SK-N-SH (cell line): ENCODE measurements at regions not wholly inside any gene's neighbourhood (a gene's known extent, or its start where the extent isn't known, plus 50 kb on each side); places are given as distances from the start of the nearest gene placed in this dataset.

ENCODE experiments used
- CTCF ChIA-PET: fragments of 300-600, 350-600 bp; formaldehyde crosslinking; extraction: SDS; loops from one replicate; lab custom pipeline; 2021; lab: Yijun Ruan, JAX
- POLR2A ChIA-PET: fragments of 350-600 bp; sonication (Branson Sonifier 250); formaldehyde crosslinking; extraction: SDS; loops from one replicate; lab custom pipeline; 2020; ENCODE audit warnings: antibody characterized with exemption, inconsistent platforms; lab: Yijun Ruan, JAX
- DNase-seq: peaks from one replicate; pipeline ENCODE4 v3.0.0; 2012
- H2AFZ ChIP-seq: fragments of 200-600 bp; sonication (generic); 2 replicates; pipeline ENCODE4 v1.8.1; 2016; ENCODE audit warnings: antibody characterized with exemption, mild to moderate bottlenecking, low read depth
- H3F3A ChIP-seq: fragments of 200-600 bp; sonication (generic); replicated peaks from 2 replicates; pipeline ENCODE3; 2016; ENCODE audit warnings: antibody characterized with exemption, mild to moderate bottlenecking; ENCODE audit not compliant: insufficient read depth
- H3K27ac ChIP-seq, 2 experiments: fragments of 200-500 bp in 1 of 2; fragments of 200-600 bp in 1 of 2; sonication (Bioruptor generic) in 1 of 2; sonication (generic), shearing (Covaris generic) in 1 of 2; 2 replicates each; pipeline versions ENCODE4 v1.5.1 to v1.6.1; 2014 to 2016; ENCODE audit warnings: low read depth in 2 of 2, inconsistent platforms in 1 of 2, low read length in 1 of 2, mild to moderate bottlenecking in 1 of 2, mixed read lengths in 1 of 2
- H3K27me3 ChIP-seq: fragments of 200-600 bp; sonication (generic), shearing (Covaris generic); 2 replicates; pipeline ENCODE4 v1.6.1; 2016; ENCODE audit warnings: mixed run types; ENCODE audit not compliant: insufficient read depth
- H3K36me3 ChIP-seq, 2 experiments: fragments of 200-500 bp in 1 of 2; fragments of 200-600 bp in 1 of 2; sonication (Bioruptor generic) in 1 of 2; sonication (generic) in 1 of 2; replicated peaks in 1 of 2; 2 replicates each; pipeline versions ENCODE3 to v1.5.1; 2014 to 2016; ENCODE audit warnings: low read length in 1 of 2, mild to moderate bottlenecking in 1 of 2; ENCODE audit not compliant: insufficient read depth in 2 of 2, control insufficient read depth in 1 of 2
- H3K4me1 ChIP-seq, 2 experiments: fragments of 200-500 bp in 1 of 2; fragments of 200-600 bp in 1 of 2; sonication (Bioruptor generic) in 1 of 2; sonication (generic), shearing (Covaris generic) in 1 of 2; 2 replicates each; pipeline versions ENCODE4 v1.5.1 to v1.6.1; 2014 to 2016; ENCODE audit warnings: low read depth in 1 of 2, low read length in 1 of 2, mixed run types in 1 of 2; ENCODE audit not compliant: insufficient read depth in 2 of 2, control insufficient read depth in 1 of 2
- H3K4me2 ChIP-seq: fragments of 200-600 bp; sonication (generic), shearing (Covaris generic); 2 replicates; pipeline ENCODE4 v1.6.1; 2017; ENCODE audit warnings: mixed run types
- H3K4me3 ChIP-seq, 2 experiments: fragments of 200-500 bp in 1 of 2; fragments of 200-600 bp in 1 of 2; sonication (Bioruptor generic) in 1 of 2; sonication (generic), shearing (Covaris generic) in 1 of 2; 2 replicates each; pipeline versions ENCODE4 v1.5.1 to v1.8.1; 2014 to 2016; ENCODE audit warnings: low read depth in 2 of 2, inconsistent platforms in 1 of 2, low read length in 1 of 2, mild to moderate bottlenecking in 1 of 2, mixed read lengths in 1 of 2, moderate library complexity in 1 of 2
- H3K79me2 ChIP-seq: fragments of 200-600 bp; sonication (generic); 2 replicates; pipeline ENCODE4 v1.8.1; 2017; ENCODE audit warnings: mild to moderate bottlenecking; ENCODE audit not compliant: insufficient read depth
- H3K9ac ChIP-seq: fragments of 200-600 bp; sonication (generic); 2 replicates; pipeline ENCODE4 v1.6.1; 2017; ENCODE audit warnings: mixed run types
- H3K9me2 ChIP-seq: fragments of 200-600 bp; sonication (generic); 2 replicates; pipeline ENCODE4 v1.6.1; 2017; ENCODE audit warnings: mixed run types
- H3K9me3 ChIP-seq: fragments of 200-600 bp; sonication (generic); 2 replicates; pipeline ENCODE4 v1.6.1; 2017; ENCODE audit warnings: mixed run types, mild to moderate bottlenecking, moderate library complexity
- H4K20me1 ChIP-seq: fragments of 200-600 bp; sonication (generic); 2 replicates; pipeline ENCODE4 v1.6.1; 2017; ENCODE audit warnings: mild to moderate bottlenecking, mixed run types; ENCODE audit not compliant: insufficient read depth
- ELF1 ChIP-seq: IDR thresholded peaks from 2 replicates; pipeline ENCODE4 v1.4.0; 2012
- FOXM1 ChIP-seq: IDR thresholded peaks from 2 replicates; pipeline ENCODE4 v1.4.0; 2012; ENCODE audit warnings: low read depth, mild to moderate bottlenecking
- GABPA ChIP-seq: IDR thresholded peaks from 2 replicates; pipeline ENCODE4 v1.4.0; 2012; ENCODE audit warnings: low read depth, mild to moderate bottlenecking
- GATA2 ChIP-seq: sonication (generic); formaldehyde crosslinking; IDR thresholded peaks from 2 replicates; pipeline ENCODE4 v1.5.0; 2020; ENCODE audit warnings: mild to moderate bottlenecking, missing genetic modification reagents
- IRF3 ChIP-seq: fragments of 150-350 bp; IDR thresholded peaks from 2 replicates; pipeline ENCODE4 v1.6.1; 2016; ENCODE audit warnings: mild to moderate bottlenecking, low read depth, low read length
- JUND ChIP-seq: IDR thresholded peaks from 2 replicates; pipeline ENCODE4 v1.4.0; 2012
- MXI1 ChIP-seq: IDR thresholded peaks from 2 replicates; pipeline ENCODE4 v1.6.1; 2012; ENCODE audit warnings: mild to moderate bottlenecking, low read depth, low read length, improper control_type of control experiment
- NFIC ChIP-seq: IDR thresholded peaks from 2 replicates; pipeline ENCODE4 v1.4.0; 2012; ENCODE audit warnings: borderline replicate concordance
- REST ChIP-seq: IDR thresholded peaks from 2 replicates; pipeline ENCODE4 v1.6.1; 2012; ENCODE audit warnings: mild to moderate bottlenecking, low read depth, low read length, moderate library complexity
- RFX5 ChIP-seq: IDR thresholded peaks from 2 replicates; pipeline ENCODE4 v1.6.1; 2012; ENCODE audit warnings: mild to moderate bottlenecking, improper control_type of control experiment, low read length
- RXRA ChIP-seq: IDR thresholded peaks from 2 replicates; pipeline ENCODE4 v1.4.0; 2012; ENCODE audit warnings: low read depth, mild to moderate bottlenecking, borderline replicate concordance
- SIN3A ChIP-seq: IDR thresholded peaks from 2 replicates; pipeline ENCODE4 v1.6.1; 2012; ENCODE audit warnings: low read depth, mild to moderate bottlenecking, low read length, moderate library complexity, borderline replicate concordance
- TAF1 ChIP-seq: IDR thresholded peaks from 2 replicates; pipeline ENCODE4 v1.6.1; 2012; ENCODE audit warnings: low read depth, mild to moderate bottlenecking, low read length, moderate library complexity, borderline replicate concordance
- TCF12 ChIP-seq: IDR thresholded peaks from 2 replicates; pipeline ENCODE4 v1.4.0; 2012
- TEAD4 ChIP-seq: IDR thresholded peaks from 2 replicates; pipeline ENCODE4 v1.4.0; 2012; ENCODE audit warnings: mild to moderate bottlenecking, borderline replicate concordance; ENCODE audit not compliant: insufficient read depth
- USF1 ChIP-seq: IDR thresholded peaks from 2 replicates; pipeline ENCODE4 v1.4.0; 2012; ENCODE audit warnings: low read depth, borderline replicate concordance
- USF2 ChIP-seq: fragments of 150-350 bp; IDR thresholded peaks from 2 replicates; pipeline ENCODE4 v1.6.1; 2017; ENCODE audit warnings: antibody characterized with exemption, low read length, low read depth, borderline replicate concordance
- WGBS: methylation state at CpG from one replicate; pipeline ENCODE4 v1.1.6; 2017; ENCODE audit warnings: low lambda C conversion rate; 5-methylcytosine and 5-hydroxymethylcytosine counted together
- TF ChIP-seq, protein P1 (sequence below): IDR thresholded peaks from 2 replicates; pipeline ENCODE4 v1.4.0; 2012; ENCODE audit warnings: low read depth

DNA sequence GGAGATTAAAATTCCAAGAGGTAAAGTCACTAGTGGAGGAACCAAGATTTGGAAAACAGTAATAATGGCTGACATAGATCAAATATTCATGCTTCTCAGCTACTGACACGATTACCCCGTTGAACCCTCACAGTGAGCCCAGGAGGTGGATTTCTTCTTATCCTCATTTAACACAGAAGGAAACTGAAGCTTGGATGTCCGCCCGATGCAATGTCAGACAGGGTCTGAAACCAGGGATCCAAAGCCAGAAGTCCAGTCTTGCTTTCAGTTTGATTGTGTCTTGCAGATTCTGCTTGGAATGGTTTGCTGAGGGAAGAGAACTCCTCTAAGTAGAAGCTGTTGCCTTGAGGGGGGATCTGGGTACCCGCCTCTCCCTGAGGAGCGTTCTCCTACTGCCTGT, 404.7 kb downstream of the KCNRG start:
- POLR2A ChIA-PET: no interaction called here
- CTCF ChIA-PET: interaction anchor here (1.0 kb wide), 1 partner anchor 444 kb away, joined by 3 read pairs; no protein-coding TSS in a partner anchor
- TF ChIP-seq FOXM1 (no peak), RXRA (no peak), RFX5 (no peak), TCF12 (no peak), REST (no peak), MXI1 (no peak), JUND (no peak), TEAD4 (no peak), ELF1 (no peak), GATA2 (CRISPR knock-in tag) (no peak), TAF1 (no peak), IRF3 (no peak), NFIC (no peak), SIN3A (no peak), USF2 (no peak), USF1 (no peak), GABPA (no peak)
- TF ChIP-seq, protein P1, sequence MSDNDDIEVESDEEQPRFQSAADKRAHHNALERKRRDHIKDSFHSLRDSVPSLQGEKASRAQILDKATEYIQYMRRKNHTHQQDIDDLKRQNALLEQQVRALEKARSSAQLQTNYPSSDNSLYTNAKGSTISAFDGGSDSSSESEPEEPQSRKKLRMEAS: no peak
- TF ChIP-seq, all 33 proteins: peak for 0
- Histone ChIP-seq H2AFZ (no peak overlapping the region), H3K4me1 (peaks cover 0 to 14% of the 10 kb centered on the region in 2 experiments; a peak in 1 of 4 replicates), H3K27ac (no peak overlapping the region), H3K36me3 (no peaks in the 10 kb centered on the region), H3K79me2 (no peaks in the 10 kb centered on the region), H3F3A (no peaks in the 10 kb centered on the region), H3K9ac (no peak overlapping the region), H4K20me1 (no peaks in the 10 kb centered on the region), H3K9me3 (no peaks in the 10 kb centered on the region), H3K9me2 (no peaks in the 10 kb centered on the region), H3K4me3 (no peak overlapping the region), H3K4me2 (no peak overlapping the region), H3K27me3 (no peaks in the 10 kb centered on the region)
- WGBS: 87% methylated on average over 4 of the region's 6 CpGs
- DNase-seq: no peak
